ENCODE measurements at regions not wholly inside any gene's neighbourhood (a gene's known extent, or its start where the extent isn't known, plus 50 kb on each side); places are given as distances from the start of the nearest gene placed in this dataset.

- no peak for TF ChIP-seq POLR2A (IDR thresholded peaks at IDR 0.05; ENCODE audit: low read depth, low read length)
- no peak for TF ChIP-seq TAF1 (IDR thresholded peaks at IDR 0.05; ENCODE audit: borderline replicate concordance, low read depth, low read length)
- no peak for TF ChIP-seq POLR2AphosphoS5 (IDR thresholded peaks at IDR 0.05; ENCODE audit: low read depth, low read length)
These were observed 191.8 kb downstream of the ESM1 start for GRCh38 chr5:54793468-54794134.

Measured in GM12892 (cell line).